Loucy (cell line): ENCODE measurements at regions not wholly inside any gene's neighbourhood (a gene's known extent, or its start where the extent isn't known, plus 50 kb on each side); places are given as distances from the start of the nearest gene placed in this dataset.

Source experiments
- H2AFZ ChIP-seq: fragments of 200-600 bp; sonication (generic); 2 replicates; pipeline ENCODE4 v1.6.0; 2016; ENCODE audit warnings: antibody characterized with exemption, mild to moderate bottlenecking, low read length, moderate library complexity
- H3F3A ChIP-seq: fragments of 200-600 bp; 2 replicates; pipeline ENCODE4 v1.6.0; 2016; ENCODE audit warnings: antibody characterized with exemption, low read depth, mild to moderate bottlenecking
- H3K27me3 ChIP-seq: fragments of 200-600 bp; sonication (generic); 2 replicates; pipeline ENCODE4 v1.6.1; 2014; ENCODE audit warnings: low read length, mild to moderate bottlenecking; ENCODE audit not compliant: insufficient read depth, poor library complexity, severe bottlenecking
- H3K36me3 ChIP-seq: fragments of 200-600 bp; sonication (generic); 2 replicates; pipeline ENCODE4 v1.6.1; 2016; ENCODE audit warnings: low read length; ENCODE audit not compliant: insufficient read depth
- H3K4me1 ChIP-seq: fragments of 200-600 bp; sonication (generic); 2 replicates; pipeline ENCODE4 v1.5.1; 2014; ENCODE audit warnings: low read length, mild to moderate bottlenecking; ENCODE audit not compliant: insufficient read depth, poor library complexity, severe bottlenecking
- H3K4me2 ChIP-seq: fragments of 200-600 bp; sonication (generic); 2 replicates; pipeline ENCODE4 v1.6.0; 2014; ENCODE audit warnings: antibody characterized with exemption, low read length, low read depth, mild to moderate bottlenecking; ENCODE audit not compliant: poor library complexity, severe bottlenecking
- H3K4me3 ChIP-seq: fragments of 200-600 bp; sonication (generic); 2 replicates; pipeline ENCODE4 v1.5.1; 2014; ENCODE audit warnings: low read length, mild to moderate bottlenecking, mixed read lengths; ENCODE audit not compliant: poor library complexity, severe bottlenecking
- H3K79me2 ChIP-seq: fragments of 200-600 bp; sonication (generic); 2 replicates; pipeline ENCODE4 v1.6.1; 2014; ENCODE audit warnings: low read length; ENCODE audit not compliant: insufficient read depth
- H3K9ac ChIP-seq: fragments of 200-600 bp; sonication (generic); 2 replicates; pipeline ENCODE4 v1.6.0; 2014; ENCODE audit warnings: mild to moderate bottlenecking, low read depth, low read length, moderate library complexity; ENCODE audit not compliant: poor library complexity, severe bottlenecking
- H3K9me2 ChIP-seq: fragments of 200-600 bp; sonication (generic); replicated peaks from 2 replicates; pipeline ENCODE4 v1.6.1; 2016; ENCODE audit warnings: low read depth, low read length, mixed read lengths
- H3K9me3 ChIP-seq: fragments of 200-600 bp; sonication (generic); 2 replicates; pipeline ENCODE4 v1.6.1; 2014; ENCODE audit warnings: mild to moderate bottlenecking, antibody characterized with exemption, low read length, low read depth; ENCODE audit not compliant: insufficient read depth
- H4K20me1 ChIP-seq: fragments of 200-600 bp; sonication (generic); 2 replicates; pipeline ENCODE4 v1.6.0; 2014; ENCODE audit warnings: antibody characterized with exemption, low read length, mild to moderate bottlenecking; ENCODE audit not compliant: insufficient read depth, poor library complexity, severe bottlenecking
- CTCF ChIP-seq: fragments of 200-600 bp; sonication (generic); conservative IDR thresholded peaks from 2 replicates; pipeline ENCODE4 v1.5.1; 2014; ENCODE audit warnings: mild to moderate bottlenecking, antibody characterized with exemption, low read length
- EZH2phosphoT487 ChIP-seq: fragments of 200-600 bp; IDR thresholded peaks from 2 replicates; pipeline ENCODE4 v1.6.1; 2018; ENCODE audit warnings: antibody characterized with exemption, mild to moderate bottlenecking, moderate library complexity, borderline replicate concordance

- Histone ChIP-seq H3K4me2 (no peak overlapping the region), H3K9ac (no peak overlapping the region), H3K79me2 (no peaks in the 10 kb centered on the region), H3K9me3 (no peaks in the 10 kb centered on the region), H2AFZ (peak overlapping the region; percentile 32; the same call in 1 of the 2 replicates), H3K4me3 (no peak overlapping the region), H4K20me1 (no peaks in the 10 kb centered on the region), H3F3A (0 out of 2 replicates have a peak, but pooled peaks cover 2% of the 10 kb centered on the region), H3K9me2 (no peaks in the 10 kb centered on the region), H3K27me3 (no peaks in the 10 kb centered on the region), H3K36me3 (no peaks in the 10 kb centered on the region), H3K4me1 (peaks cover 15% of the 10 kb centered on the region)
- TF ChIP-seq EZH2phosphoT487: no peak
- TF ChIP-seq CTCF: no peak
Observed at GRCh38 chr6:15061180-15061641, 184.7 kb upstream of the JARID2 start.

GRCh38 chr6:15061908-15062515, 183.9 kb upstream of the JARID2 start:
- no peak overlapping the region for H3K4me2 ChIP-seq
- no peaks in the 10 kb centered on the region for H3K27me3 ChIP-seq
- TF ChIP-seq EZH2phosphoT487 (no peak), CTCF (no peak)
- H3K9ac ChIP-seq: no peak overlapping the region
- H3K4me1 ChIP-seq: peaks cover 15% of the 10 kb centered on the region
- H3K4me3 ChIP-seq: no peak overlapping the region
- H3F3A ChIP-seq: 0 out of 2 replicates have a peak, but pooled peaks cover 2% of the 10 kb centered on the region
- no peak overlapping the region for H2AFZ ChIP-seq
- H3K79me2 ChIP-seq: no peaks in the 10 kb centered on the region
- H3K9me2 ChIP-seq: no peaks in the 10 kb centered on the region
- H3K36me3 ChIP-seq: no peaks in the 10 kb centered on the region
- H3K9me3 ChIP-seq: no peaks in the 10 kb centered on the region
- no peaks in the 10 kb centered on the region for H4K20me1 ChIP-seq

GRCh38 chr6:15062516-15063252, 183.2 kb upstream of the JARID2 start:
- H2AFZ ChIP-seq: no peak overlapping the region
- H3K9me2 ChIP-seq: no peaks in the 10 kb centered on the region
- H3K9ac ChIP-seq: no peak overlapping the region
- H3K27me3 ChIP-seq: no peaks in the 10 kb centered on the region
- H3K9me3 ChIP-seq: no peaks in the 10 kb centered on the region
- TF ChIP-seq CTCF (no peak), EZH2phosphoT487 (no peak)
- H3K36me3 ChIP-seq: no peaks in the 10 kb centered on the region
- H3K4me1 ChIP-seq: peaks cover 15% of the 10 kb centered on the region
- no peak overlapping the region for H3K4me3 ChIP-seq
- H3K4me2 ChIP-seq: no peak overlapping the region
- H3F3A ChIP-seq: 0 out of 2 replicates have a peak, but pooled peaks cover 2% of the 10 kb centered on the region
- no peaks in the 10 kb centered on the region for H3K79me2 ChIP-seq
- H4K20me1 ChIP-seq: no peaks in the 10 kb centered on the region
